ENCODE measurements at regions not wholly inside any gene's neighbourhood (a gene's known extent, or its start where the extent isn't known, plus 50 kb on each side); places are given as distances from the start of the nearest gene placed in this dataset.

DNA sequence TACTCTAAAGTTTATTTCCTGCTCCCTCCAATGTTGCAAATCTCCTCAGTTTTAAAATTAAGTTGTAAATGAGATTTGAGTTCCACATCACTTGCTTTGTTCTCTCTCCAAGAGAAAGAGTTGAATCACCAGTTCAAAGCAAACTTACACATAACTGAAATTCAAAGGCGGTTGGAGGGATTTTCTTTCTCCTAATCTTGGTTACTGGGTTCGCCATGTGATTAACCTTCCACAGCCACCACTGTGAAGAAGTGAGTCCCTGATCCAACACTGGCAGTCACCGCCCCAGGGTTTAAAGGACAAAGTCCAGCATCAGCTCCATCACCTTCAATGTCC, 247.1 kb downstream of the MYCN start:
- no peak for DNase-seq (ENCODE audit: low read depth)
- no peak overlapping the region for H3K4me3 ChIP-seq (ENCODE audit: low read depth, low read length)
- TF ChIP-seq, protein P1, sequence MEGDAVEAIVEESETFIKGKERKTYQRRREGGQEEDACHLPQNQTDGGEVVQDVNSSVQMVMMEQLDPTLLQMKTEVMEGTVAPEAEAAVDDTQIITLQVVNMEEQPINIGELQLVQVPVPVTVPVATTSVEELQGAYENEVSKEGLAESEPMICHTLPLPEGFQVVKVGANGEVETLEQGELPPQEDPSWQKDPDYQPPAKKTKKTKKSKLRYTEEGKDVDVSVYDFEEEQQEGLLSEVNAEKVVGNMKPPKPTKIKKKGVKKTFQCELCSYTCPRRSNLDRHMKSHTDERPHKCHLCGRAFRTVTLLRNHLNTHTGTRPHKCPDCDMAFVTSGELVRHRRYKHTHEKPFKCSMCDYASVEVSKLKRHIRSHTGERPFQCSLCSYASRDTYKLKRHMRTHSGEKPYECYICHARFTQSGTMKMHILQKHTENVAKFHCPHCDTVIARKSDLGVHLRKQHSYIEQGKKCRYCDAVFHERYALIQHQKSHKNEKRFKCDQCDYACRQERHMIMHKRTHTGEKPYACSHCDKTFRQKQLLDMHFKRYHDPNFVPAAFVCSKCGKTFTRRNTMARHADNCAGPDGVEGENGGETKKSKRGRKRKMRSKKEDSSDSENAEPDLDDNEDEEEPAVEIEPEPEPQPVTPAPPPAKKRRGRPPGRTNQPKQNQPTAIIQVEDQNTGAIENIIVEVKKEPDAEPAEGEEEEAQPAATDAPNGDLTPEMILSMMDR (IDR thresholded peaks at IDR 0.05; ENCODE audit: control insufficient read depth, extremely low read depth, insufficient read depth), result no peak

DNA sequence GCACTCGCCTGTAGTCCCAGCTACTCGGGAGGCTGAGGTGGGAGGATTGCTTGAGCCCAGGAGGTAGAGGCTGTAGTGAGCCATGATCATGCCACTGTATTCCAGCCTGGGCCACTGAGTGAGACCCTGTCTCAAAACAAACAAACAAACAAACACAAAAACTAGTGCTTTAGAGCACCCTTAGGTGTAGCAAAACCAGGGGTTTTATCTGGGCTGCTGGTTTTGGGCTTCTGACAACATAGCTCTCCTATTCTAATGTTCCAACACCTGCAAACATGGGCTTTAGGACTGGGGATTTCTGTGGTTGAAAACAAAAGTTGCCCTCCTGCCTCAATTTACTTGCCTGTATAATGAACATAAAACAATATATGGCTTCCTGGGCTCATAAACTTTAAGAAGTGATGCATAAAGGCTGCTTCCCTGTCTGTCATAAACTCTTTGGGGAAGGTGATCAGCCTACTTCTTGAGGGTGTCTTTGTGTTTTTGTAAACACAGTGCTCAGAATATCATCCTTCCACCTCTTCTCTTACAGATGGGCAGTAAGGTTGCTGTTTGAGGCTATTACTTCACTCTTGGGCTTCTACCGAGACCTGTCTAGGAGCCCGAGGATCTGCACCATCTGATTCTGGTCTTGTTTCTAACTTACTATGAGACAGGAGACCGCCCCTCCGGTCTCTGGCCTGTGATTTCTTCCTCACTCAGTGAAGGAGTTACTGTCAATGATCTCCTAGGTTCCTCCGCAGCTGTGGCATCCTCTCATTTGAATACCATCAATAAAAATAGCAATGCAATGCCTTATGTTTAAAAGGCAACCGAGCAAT, 246.5 kb downstream of the MYCN start:
- TF ChIP-seq, protein P1 (IDR thresholded peaks at IDR 0.05; ENCODE audit: control insufficient read depth, extremely low read depth, insufficient read depth), result no peak
- no peak overlapping the region for H3K4me3 ChIP-seq (ENCODE audit: low read depth, low read length)
- DNase-seq (ENCODE audit: low read depth), result no peak

DNA sequence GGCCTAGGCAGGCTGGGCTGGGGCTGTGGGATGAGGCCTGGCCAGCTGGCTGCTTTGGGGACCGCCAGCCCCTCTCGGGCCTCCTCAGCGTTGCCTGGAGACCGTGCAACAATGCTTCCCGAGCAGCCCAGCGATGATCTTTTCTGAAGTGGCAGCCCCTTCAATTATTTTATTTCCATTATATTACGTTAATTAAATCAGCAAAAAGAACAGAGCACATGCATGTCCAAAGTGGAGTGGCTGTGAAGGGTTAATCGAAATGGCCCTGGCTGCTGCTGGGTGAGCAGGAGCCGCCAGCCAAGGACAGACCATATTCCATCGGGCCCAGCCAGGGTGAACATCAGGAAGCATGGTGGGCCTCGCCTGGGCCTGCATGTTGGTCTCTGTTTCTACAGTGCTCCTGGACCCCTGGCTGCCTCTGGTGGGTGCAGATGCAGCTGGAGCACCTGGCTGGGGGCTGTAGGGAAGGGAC, 245.5 kb downstream of the MYCN start:
- TF ChIP-seq, protein P1 (IDR thresholded peaks at IDR 0.05; ENCODE audit: control insufficient read depth, extremely low read depth, insufficient read depth), result no peak
- no peak overlapping the region for H3K4me3 ChIP-seq (ENCODE audit: low read depth, low read length)
- DNase-seq (ENCODE audit: low read depth), result no peak

DNA sequence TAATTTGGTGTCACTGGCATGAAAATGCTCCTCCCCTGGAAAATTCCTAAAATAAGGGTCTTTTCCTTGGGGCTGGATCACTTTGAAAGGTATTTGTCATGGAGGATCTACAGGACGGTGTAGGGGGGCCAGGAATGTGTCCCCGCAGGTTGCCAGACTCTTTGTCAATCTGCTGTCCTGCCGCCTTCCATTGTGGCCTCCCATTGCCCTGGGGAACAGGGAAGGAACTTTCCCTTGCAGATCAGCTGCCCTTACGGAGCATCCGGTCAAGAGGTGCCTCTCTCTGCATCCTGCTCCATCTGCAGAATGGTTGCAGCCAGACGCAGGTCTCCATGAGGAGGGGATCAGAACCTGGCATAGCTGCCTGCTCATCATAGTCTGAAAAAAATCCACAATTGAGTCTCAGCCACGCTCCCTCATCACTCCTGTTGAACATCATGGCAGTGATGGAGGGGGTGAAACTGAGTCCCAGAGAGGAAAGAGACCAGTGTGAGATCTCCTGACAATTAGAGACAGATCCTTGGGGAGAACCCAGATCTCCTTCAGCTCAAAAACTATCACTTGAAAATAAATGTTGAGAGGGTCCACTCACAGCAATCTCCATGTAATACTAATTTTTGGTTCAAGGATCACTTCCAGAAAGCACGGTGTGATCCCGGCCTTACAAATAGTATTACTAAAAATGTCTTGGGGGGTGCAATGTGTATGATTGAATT, 244.8 kb downstream of the MYCN start:
- DNase-seq (ENCODE audit: low read depth), result no peak
- no peak overlapping the region for H3K4me3 ChIP-seq (ENCODE audit: low read depth, low read length)
- TF ChIP-seq, protein P1 (IDR thresholded peaks at IDR 0.05; ENCODE audit: control insufficient read depth, extremely low read depth, insufficient read depth), result no peak

DNA sequence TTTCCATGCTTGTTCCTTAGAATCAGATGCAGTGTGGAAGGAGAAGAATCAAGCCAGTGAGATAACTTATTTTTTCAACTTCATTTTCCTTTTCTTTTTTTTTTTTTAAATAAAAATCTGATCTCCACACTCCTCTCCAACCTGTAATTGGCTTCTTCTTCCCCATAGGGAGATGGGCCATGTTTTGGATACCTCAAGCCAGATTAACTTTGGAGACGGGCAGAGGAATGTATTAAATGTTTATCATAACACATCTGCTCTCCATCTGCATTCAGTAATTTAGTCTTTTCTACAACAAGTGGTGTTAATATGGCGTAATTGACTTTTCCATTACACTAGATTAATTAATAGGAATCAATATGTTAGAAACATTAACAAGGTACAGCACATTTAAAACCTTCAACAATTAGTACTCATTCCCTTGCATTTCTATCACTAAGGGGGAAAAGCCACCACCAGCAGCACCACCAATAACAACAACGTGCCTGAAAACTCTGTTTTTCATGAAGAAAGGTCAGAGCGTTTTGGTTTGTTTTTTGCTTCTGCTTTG, 244.1 kb downstream of the MYCN start:
- no peak overlapping the region for H3K4me3 ChIP-seq (ENCODE audit: low read depth, low read length)
- DNase-seq (ENCODE audit: low read depth), result no peak
- TF ChIP-seq, protein P1 (IDR thresholded peaks at IDR 0.05; ENCODE audit: control insufficient read depth, extremely low read depth, insufficient read depth), result no peak

DNA sequence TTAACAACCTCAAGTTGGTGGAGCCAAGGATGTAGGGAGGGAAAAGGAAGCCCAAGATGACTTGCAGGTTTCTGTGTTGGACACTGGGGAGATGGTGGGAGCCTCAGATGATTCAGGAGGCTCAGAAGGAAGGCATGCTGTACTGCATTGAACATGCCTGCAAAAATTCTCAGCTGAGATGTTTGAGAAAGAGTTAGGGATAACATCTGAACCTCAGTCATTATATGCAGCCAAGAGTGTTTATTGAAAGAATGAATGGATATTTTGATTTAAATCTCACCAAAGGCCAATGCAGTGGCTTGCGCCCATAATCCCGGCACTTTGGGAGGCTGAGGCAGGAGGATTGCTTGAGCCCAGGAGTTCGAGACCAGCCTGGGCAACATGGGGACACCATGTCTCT, 243.0 kb downstream of the MYCN start:
- peak; percentile 23 for DNase-seq (ENCODE audit: low read depth)
- TF ChIP-seq, protein P1 (IDR thresholded peaks at IDR 0.05; ENCODE audit: control insufficient read depth, extremely low read depth, insufficient read depth), result no peak
- H3K4me3 ChIP-seq (ENCODE audit: low read depth, low read length), result no peak overlapping the region

Data from LNCaP clone FGC (cell line).